ENCODE measurements at regions not wholly inside any gene's neighbourhood (a gene's known extent, or its start where the extent isn't known, plus 50 kb on each side); places are given as distances from the start of the nearest gene placed in this dataset.

DNA sequence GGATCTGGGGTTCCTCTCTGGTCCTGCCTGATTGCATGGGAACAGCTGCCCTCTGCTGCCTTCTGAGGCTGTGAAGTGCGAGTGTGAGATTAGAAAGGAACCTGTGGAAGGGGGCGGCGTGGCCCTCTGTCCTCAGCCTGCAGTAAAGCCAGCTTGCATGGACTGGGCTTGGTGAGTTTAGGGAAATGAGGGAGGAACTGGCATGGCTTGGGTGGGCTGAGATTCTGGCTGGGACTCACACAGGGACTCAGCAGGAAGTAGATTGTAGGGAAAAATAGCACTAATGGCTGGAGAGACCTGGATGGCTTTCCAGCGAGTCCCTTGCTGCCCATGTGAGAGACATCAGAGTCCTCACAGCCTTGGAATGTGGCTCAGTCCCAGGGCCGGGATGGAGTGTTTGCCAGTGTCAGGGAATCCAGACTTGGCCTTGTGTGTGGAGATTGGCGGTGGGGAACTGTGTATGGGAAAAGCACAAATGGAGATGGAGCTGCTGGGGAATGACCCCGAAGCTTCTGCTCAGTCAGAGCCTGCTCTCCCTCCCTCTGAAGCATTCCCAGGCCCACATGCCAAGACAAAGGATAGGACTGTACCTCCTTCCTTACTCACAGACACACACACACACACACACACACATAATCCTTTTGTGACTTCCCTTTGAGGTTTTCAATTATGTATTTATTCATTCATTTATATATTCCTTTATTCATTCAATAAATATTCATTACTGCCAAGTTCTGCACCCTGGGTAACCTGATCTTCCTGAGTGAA is 115.4 kb downstream of the ACAA2 start:
- no peak for DNase-seq (ENCODE audit: low read depth, low spot score)
- intact Hi-C loops (cut with micrococcal nuclease) (no loop called here), dilution Hi-C loops (cut with MboI; ENCODE audit: extremely low pct_ligation_motif_present, low sequenced_read_pairs) (no loop called here)
- Histone ChIP-seq H3K36me3 (ENCODE audit: control insufficient read depth in 2 of 2, extremely low read depth in 1 of 2, insufficient read depth in 2 of 2, low read length in 2 of 2) (no peaks in the 10 kb centered on the region), H2AFZ (ENCODE audit: low read depth, low read length) (peak overlapping the region; percentile 63), H3K9ac (replicated peaks; ENCODE audit: extremely low read depth, insufficient read depth, low read length) (no peak overlapping the region), H3K4me3 (replicated peaks in 1 of 3; ENCODE audit: insufficient read depth in 1 of 3, low read depth in 1 of 3, low read length in 3 of 3) (no peak overlapping the region), H3K9me1 (replicated peaks; ENCODE audit: control insufficient read depth, extremely low read depth, insufficient read depth, low read length) (no peaks in the 10 kb centered on the region), H3K79me2 (ENCODE audit: control insufficient read depth, insufficient read depth, low read length) (no peaks in the 10 kb centered on the region), H3K27ac (ENCODE audit: insufficient read depth, low read depth, low read length) (no peak overlapping the region), H3K27me3 (ENCODE audit: control insufficient read depth in 2 of 2, insufficient read depth in 2 of 2, low read length in 2 of 2) (no peaks in the 10 kb centered on the region), H3K4me2 (ENCODE audit: insufficient read depth, low read length) (no peak overlapping the region), H3K4me1 (ENCODE audit: control insufficient read depth, extremely low read depth, insufficient read depth, low read length) (peaks cover 20% of the 10 kb centered on the region), H3K9me3 (replicated peaks; ENCODE audit: control insufficient read depth, insufficient read depth, low read length) (no peaks in the 10 kb centered on the region), H4K20me1 (replicated peaks; ENCODE audit: control insufficient read depth, extremely low read depth, insufficient read depth, low read length) (no peaks in the 10 kb centered on the region)
- FAIRE-seq: peak; percentile 4
- POLR2A ChIA-PET: no interaction called here
- TF ChIP-seq, protein P1, sequence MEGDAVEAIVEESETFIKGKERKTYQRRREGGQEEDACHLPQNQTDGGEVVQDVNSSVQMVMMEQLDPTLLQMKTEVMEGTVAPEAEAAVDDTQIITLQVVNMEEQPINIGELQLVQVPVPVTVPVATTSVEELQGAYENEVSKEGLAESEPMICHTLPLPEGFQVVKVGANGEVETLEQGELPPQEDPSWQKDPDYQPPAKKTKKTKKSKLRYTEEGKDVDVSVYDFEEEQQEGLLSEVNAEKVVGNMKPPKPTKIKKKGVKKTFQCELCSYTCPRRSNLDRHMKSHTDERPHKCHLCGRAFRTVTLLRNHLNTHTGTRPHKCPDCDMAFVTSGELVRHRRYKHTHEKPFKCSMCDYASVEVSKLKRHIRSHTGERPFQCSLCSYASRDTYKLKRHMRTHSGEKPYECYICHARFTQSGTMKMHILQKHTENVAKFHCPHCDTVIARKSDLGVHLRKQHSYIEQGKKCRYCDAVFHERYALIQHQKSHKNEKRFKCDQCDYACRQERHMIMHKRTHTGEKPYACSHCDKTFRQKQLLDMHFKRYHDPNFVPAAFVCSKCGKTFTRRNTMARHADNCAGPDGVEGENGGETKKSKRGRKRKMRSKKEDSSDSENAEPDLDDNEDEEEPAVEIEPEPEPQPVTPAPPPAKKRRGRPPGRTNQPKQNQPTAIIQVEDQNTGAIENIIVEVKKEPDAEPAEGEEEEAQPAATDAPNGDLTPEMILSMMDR (IDR thresholded peaks at IDR 0.05; ENCODE audit: extremely low read depth in 1 of 2, insufficient read depth in 1 of 2, low read depth in 1 of 2, low read length in 2 of 2): no peak
- TF ChIP-seq POLR2A (IDR thresholded peaks at IDR 0.05; ENCODE audit: low read depth, low read length) (no peak), GATA2 (IDR thresholded peaks at IDR 0.05; ENCODE audit: insufficient read depth, insufficient read length, low read depth, low read length) (no peak), FOS (IDR thresholded peaks at IDR 0.05; ENCODE audit: borderline replicate concordance, insufficient read depth, low read length) (no peak), POLR2AphosphoS5 (IDR thresholded peaks at IDR 0.05; ENCODE audit: insufficient read depth, low read depth, low read length) (no peak), EZH2 (IDR thresholded peaks at IDR 0.05; ENCODE audit: borderline replicate concordance, low read depth, low read length, severe bottlenecking) (no peak), MYC (IDR thresholded peaks at IDR 0.05; ENCODE audit: low read depth, low read length) (no peak), JUN (IDR thresholded peaks at IDR 0.05; ENCODE audit: borderline replicate concordance, insufficient read depth, insufficient read length, low read depth) (no peak)
- TF ChIP-seq, protein P2, sequence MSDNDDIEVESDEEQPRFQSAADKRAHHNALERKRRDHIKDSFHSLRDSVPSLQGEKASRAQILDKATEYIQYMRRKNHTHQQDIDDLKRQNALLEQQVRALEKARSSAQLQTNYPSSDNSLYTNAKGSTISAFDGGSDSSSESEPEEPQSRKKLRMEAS (IDR thresholded peaks at IDR 0.05; ENCODE audit: insufficient read depth, insufficient read length): no peak
- BruUV-seq (replicated peaks): no TSS peak
- CTCF ChIA-PET: interaction anchor here (1.0 to 2.7 kb wide), 3 partner anchors 9 to 29 kb away, joined by 3 to 10 read pairs (median 8); no protein-coding TSS in a partner anchor
